GM18873 (cell line): ENCODE measurements at regions not wholly inside any gene's neighbourhood (a gene's known extent, or its start where the extent isn't known, plus 50 kb on each side); places are given as distances from the start of the nearest gene placed in this dataset.
"Not testable (repeated sequence)": the region's sequence is repeated elsewhere in the genome, so short reads cannot be mapped to it uniquely, and the experiment has no call there.

Experiments used
- ATAC-seq: cut with Tn5 transposase; IDR thresholded peaks from one replicate; pipeline ENCODE4 v1.9.1; 2021; ENCODE audit warnings: mild to moderate bottlenecking, moderate library complexity, moderate number of reproducible peaks; ENCODE audit not compliant: unreplicated experiment, low FRiP score

GRCh38 chr15:98241032-98241554 lies 280.6 kb downstream of the ARRDC4 start:
- ATAC-seq: no peak

GRCh38 chr15:98257290-98257689 lies 296.8 kb downstream of the ARRDC4 start:
- ATAC-seq: no peak

GRCh38 chr15:98263787-98264186 lies 303.3 kb downstream of the ARRDC4 start:
- ATAC-seq: no peak

- no peak for ATAC-seq
Measured at GRCh38 chr15:98266295-98266694, 305.8 kb downstream of the ARRDC4 start.

GRCh38 chr15:98268163-98268562 lies 307.7 kb downstream of the ARRDC4 start:
- no peak for ATAC-seq

GRCh38 chr15:98272625-98273024 lies 312.1 kb downstream of the ARRDC4 start:
- ATAC-seq: no peak

GRCh38 chr15:98276018-98276417 lies 315.5 kb downstream of the ARRDC4 start:
- ATAC-seq: no peak

GRCh38 chr15:98277602-98278001 lies 317.1 kb downstream of the ARRDC4 start:
- no peak for ATAC-seq

- ATAC-seq: no peak
Measured at GRCh38 chr15:98280284-98280975, 319.9 kb downstream of the ARRDC4 start.

GRCh38 chr15:98281130-98281529 lies 320.6 kb downstream of the ARRDC4 start:
- ATAC-seq: no peak

GRCh38 chr15:98282656-98283332 lies 322.3 kb downstream of the ARRDC4 start:
- ATAC-seq: no peak

GRCh38 chr15:98286200-98286599 lies 325.7 kb downstream of the ARRDC4 start:
- no peak for ATAC-seq

- ATAC-seq: no peak
Measured at GRCh38 chr15:98286831-98287230, 326.3 kb downstream of the ARRDC4 start.

GRCh38 chr15:98288091-98288590 lies 327.6 kb downstream of the ARRDC4 start:
- no peak for ATAC-seq

- ATAC-seq: no peak
Measured at GRCh38 chr15:98289747-98290146, 329.2 kb downstream of the ARRDC4 start.

- ATAC-seq: no peak
Measured at GRCh38 chr15:98292442-98293240, 332.1 kb downstream of the ARRDC4 start.

GRCh38 chr15:98294126-98294525 lies 333.6 kb downstream of the ARRDC4 start:
- ATAC-seq: no peak

GRCh38 chr15:98295101-98295759 lies 334.7 kb downstream of the ARRDC4 start:
- ATAC-seq: not testable (repeated sequence)

GRCh38 chr15:98296653-98297052 lies 336.1 kb downstream of the ARRDC4 start:
- ATAC-seq: no peak

- ATAC-seq: no peak
Measured at GRCh38 chr15:98304371-98304770, 343.9 kb downstream of the ARRDC4 start.
